Activated naive CD4-positive, alpha-beta T cell treated with anti-CD3 and anti-CD28 coated beads, Interleukin-2, amount 50 U/mL, for 72 hours (primary cell): ENCODE measurements at regions not wholly inside any gene's neighbourhood (a gene's known extent, or its start where the extent isn't known, plus 50 kb on each side); places are given as distances from the start of the nearest gene placed in this dataset.
"Not testable (repeated sequence)": the region's sequence is repeated elsewhere in the genome, so short reads cannot be mapped to it uniquely, and the experiment has no call there.

ENCODE experiments used
- ATAC-seq, 2 donors: fragments of 150-1000 bp; cut with Tn5 transposase; 2 replicates each; pipeline ENCODE4 v1.10.0; 2021; ENCODE audit warnings: mild to moderate bottlenecking in 2 of 2, moderate library complexity in 2 of 2
- DNase-seq, 2 donors: peaks; one replicate each; pipeline ENCODE4 v3.0.0; 2021 to 2022; ENCODE audit warnings: low spot score in 2 of 2
- H3K27ac Mint-ChIP-seq, 2 donors: one replicate each; pipeline ENCODE4 v1.8.0; 2022; ENCODE audit warnings: mild to moderate bottlenecking in 2 of 2, mixed read lengths in 2 of 2
- H3K36me3 Mint-ChIP-seq, 2 donors: one replicate each; pipeline ENCODE4 v1.8.0; 2022; ENCODE audit warnings: mixed read lengths in 2 of 2
- H3K9me3 Mint-ChIP-seq, 2 donors: one replicate each; pipeline ENCODE4 v1.8.0; 2022; ENCODE audit warnings: mixed read lengths in 2 of 2

DNA sequence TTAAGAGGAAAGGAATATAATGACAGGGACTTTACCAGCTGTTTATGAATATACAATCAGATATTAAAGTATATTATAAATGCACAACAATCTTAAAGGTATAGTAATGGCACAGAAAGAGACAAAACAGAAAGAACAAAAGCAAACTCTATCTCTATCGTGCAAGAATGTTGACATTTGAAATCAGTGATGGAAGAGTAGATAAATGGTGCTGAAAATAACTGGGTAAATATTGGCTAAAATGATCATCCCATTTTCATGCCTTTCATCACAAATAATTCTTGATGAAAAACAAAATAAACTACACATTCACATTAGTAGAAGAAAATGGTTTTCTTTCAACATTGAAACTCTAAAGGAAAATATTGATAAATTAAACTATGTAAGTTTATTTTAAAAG is 495.9 kb downstream of the IRS1 start:
- Mint-ChIP-seq H3K27ac (no peak overlapping the region), H3K9me3 (no peaks in the 10 kb centered on the region), H3K36me3 (no peaks in the 10 kb centered on the region)
- ATAC-seq (no peak), DNase-seq (no peak)

DNA sequence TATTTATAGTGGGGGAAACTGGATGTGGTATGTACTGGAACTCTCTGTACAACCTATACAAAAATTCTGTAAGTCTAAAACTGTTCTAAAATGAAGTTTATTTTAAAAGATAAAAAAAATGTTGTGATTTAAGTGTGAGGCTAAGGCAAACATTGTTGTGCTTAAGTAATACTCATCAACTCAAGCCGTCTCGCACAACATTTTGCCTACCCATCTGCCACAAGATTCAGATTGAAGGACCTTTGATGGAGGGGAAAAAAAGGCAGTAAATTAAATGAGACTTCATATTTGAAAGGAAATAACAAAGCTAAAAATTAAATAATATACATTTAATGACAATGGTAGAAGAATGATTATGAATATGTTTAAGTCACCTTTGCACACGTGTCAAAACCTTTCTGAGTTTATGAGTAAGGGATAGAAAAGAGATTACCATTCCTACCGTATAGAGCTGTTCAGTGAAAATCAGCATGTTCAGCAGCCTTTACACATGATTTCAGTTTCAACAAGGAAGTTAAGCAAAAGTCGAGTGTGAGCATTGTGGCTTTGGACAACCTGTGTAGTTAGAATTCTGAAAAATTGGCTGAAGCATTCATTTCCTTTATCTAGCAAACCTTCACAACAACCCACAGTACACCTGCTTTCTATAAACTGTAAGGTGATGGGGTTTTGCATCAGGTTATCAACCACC is 499.3 kb downstream of the IRS1 start:
- no peak overlapping the region for H3K27ac Mint-ChIP-seq
- no peaks in the 10 kb centered on the region for H3K36me3 Mint-ChIP-seq
- ATAC-seq (no peak), DNase-seq (no peak)
- H3K9me3 Mint-ChIP-seq: no peaks in the 10 kb centered on the region

DNA sequence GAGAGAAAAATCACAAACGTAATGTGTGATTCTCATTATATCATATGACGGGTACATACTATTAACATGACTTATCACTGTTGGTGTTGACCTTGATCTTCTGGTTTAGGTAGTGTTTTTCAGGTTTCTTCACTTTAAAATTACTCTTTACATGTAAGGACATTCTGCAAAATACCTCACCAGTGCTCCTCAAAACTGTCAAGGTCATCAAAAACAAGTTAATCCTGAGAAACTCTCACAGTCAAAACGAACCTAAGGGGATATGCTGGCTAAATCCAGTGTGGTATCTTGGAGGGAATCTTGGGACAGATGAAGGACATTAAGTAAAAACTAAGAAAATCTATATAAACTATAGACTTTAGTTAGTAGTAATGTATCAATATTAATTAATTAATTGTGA is 499.8 kb downstream of the IRS1 start:
- no peak overlapping the region for H3K27ac Mint-ChIP-seq
- no peaks in the 10 kb centered on the region for H3K9me3 Mint-ChIP-seq
- DNase-seq (no peak), ATAC-seq (no peak)
- H3K36me3 Mint-ChIP-seq: no peaks in the 10 kb centered on the region

DNA sequence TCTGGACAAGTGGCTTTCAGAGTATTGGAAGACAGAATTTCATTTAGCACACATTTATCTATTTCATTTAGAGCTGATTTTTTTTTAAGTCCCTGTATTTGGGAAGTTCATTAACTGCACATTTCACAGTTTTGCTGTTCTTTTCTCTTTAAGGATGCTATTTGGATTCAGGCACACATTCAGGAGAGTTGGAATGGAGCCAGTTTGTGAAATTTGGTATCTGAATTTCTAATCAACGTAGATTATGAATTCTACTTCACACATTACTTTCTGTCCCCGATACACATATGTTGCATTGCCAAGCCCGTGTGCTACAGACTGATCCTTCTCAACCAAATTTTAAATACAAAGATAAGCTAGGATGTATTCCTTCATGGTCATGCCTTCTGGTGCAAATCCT is 503.9 kb downstream of the IRS1 start:
- DNase-seq (no peak), ATAC-seq (no peak)
- Mint-ChIP-seq H3K36me3 (no peaks in the 10 kb centered on the region), H3K27ac (no peak overlapping the region), H3K9me3 (peaks cover 9 to 11% of the 10 kb centered on the region in 2 donors)

DNA sequence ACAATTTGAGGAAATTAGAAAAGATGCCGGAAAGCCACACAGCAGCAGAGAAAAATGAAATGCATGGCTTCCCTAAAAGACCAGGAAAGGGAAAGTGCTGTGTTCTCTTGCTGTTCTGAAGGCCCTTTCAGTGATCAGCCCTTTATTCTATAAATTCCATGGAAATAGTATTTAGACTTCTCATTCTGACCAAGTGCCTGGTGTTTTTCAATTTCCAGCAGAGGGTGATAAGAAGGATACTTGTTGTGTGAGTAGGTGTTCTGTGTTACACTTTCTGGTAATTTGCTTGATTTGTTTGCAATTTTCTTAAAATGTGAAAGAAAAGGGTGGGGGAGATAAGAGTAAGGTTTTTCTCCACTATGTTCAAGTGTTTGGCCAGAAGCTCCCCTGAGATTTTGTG is 504.5 kb downstream of the IRS1 start:
- peaks cover 9 to 11% of the 10 kb centered on the region in 2 donors for H3K9me3 Mint-ChIP-seq
- DNase-seq (no peak), ATAC-seq (no peak)
- H3K27ac Mint-ChIP-seq: no peak overlapping the region
- H3K36me3 Mint-ChIP-seq: no peaks in the 10 kb centered on the region

DNA sequence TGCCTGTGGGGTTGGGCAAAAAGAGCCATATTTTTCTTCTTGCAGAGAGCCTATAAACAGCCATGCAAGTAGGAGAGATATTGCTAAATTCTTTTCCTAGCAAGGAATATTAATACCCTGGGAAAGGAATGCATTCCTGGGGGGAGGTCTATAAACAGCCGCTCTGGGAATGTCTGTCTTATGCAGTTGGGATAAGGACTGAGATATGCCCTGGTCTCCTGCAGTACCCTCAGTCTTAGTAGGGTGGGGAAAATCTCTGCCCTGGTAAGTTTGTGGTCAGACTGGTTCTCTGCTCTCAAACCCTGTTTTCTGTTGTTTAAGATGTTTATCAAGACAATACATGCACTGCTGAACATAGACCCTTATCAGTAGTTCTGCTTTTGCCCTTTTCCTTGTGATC is 508.3 kb downstream of the IRS1 start:
- ATAC-seq, DNase-seq, H3K27ac Mint-ChIP-seq, H3K36me3 Mint-ChIP-seq: not testable (repeated sequence)
- H3K9me3 Mint-ChIP-seq: peaks cover 9 to 11% of the 10 kb centered on the region in 2 donors

DNA sequence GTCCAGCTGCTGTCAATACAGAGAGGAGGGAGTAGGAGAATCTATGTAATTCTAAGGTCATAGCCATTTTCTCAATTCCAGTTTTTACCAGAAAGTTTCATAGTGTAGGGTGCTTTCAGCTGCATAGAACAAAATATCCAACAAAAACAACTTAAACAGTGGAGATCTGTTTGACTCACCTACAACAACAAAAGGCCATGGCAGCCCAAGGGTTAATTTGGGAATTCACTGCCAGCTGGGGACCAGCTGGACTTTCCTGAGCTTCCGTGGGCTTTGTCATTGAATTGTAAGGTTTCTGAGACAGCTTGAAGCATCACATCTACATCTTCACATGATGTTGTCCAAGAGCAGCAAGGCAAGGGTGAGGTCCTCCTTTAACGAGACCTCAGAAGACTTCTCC is 512.7 kb downstream of the IRS1 start:
- peaks cover 5 to 6% of the 10 kb centered on the region in 2 donors for H3K9me3 Mint-ChIP-seq
- ATAC-seq: no peak

DNA sequence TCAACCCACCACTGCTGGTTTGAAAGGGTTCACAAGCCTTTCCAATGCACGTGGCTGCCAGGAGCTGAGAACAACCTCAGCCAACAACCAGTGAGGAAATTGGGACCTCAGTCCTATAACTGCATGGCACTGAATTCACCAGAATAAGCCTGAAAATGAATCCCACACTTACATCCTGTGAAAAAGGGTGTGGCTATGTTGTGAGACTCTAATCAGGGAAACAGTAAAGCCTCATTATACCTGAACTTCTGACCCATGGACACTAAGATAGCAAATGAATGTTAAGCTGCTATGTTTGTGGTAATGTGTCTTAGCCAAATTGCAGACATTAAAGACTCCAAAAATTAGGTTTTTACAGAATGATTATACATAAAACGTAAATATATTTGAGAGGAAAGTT is 515.8 kb downstream of the IRS1 start:
- ATAC-seq (no peak), DNase-seq (no peak)
- H3K27ac Mint-ChIP-seq: no peak overlapping the region
- peaks cover 0 to 8% of the 10 kb centered on the region in 2 donors for H3K9me3 Mint-ChIP-seq
- H3K36me3 Mint-ChIP-seq: no peaks in the 10 kb centered on the region

More for the DNA sequence above, 512.7 kb downstream of the IRS1 start:
- DNase-seq: no peak
- no peaks in the 10 kb centered on the region for H3K36me3 Mint-ChIP-seq
- peak overlapping the region in 1 of 2 donors; percentile 11 for H3K27ac Mint-ChIP-seq

DNA sequence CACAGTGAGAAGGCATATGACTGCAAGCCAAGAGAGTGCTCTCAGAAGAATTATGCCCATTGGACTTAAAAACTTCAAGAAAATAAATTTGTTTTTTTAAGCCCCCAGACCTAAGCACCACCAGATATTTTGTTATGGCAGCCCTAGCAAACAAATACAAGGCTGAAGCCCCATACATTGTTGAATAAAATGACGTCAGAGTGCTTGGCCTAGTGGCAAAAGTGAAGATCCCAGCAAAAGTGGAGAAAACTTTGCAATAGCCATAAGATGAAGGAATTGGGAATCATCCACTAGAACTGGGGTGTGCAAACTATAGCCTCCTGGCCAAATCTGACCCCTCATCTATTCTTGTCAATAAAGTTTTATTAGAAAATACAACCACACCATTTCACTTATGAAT is 517.5 kb downstream of the IRS1 start:
- H3K9me3 Mint-ChIP-seq: peaks cover 0 to 8% of the 10 kb centered on the region in 2 donors
- ATAC-seq (no peak), DNase-seq (no peak)
- H3K36me3 Mint-ChIP-seq: no peaks in the 10 kb centered on the region
- no peak overlapping the region for H3K27ac Mint-ChIP-seq

DNA sequence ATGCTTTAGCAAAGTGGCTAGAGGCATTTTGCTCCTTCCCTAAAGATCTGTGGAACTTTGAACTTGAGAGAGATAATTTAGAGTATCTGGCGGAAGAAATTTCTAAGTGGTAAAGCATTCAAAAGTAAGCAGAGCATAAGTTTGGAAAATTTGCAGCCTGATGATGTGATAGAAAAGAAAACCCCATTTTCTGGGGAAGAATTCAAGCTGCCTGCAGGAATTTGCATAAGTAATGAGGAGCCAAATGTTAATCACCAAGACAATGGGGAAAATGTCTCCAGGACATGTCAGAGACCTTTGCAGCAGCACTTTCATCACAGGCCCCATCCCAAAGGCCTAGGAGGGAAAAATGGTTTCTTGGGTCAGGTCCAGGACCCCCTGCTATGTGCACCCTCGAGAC is 519.5 kb downstream of the IRS1 start:
- H3K9me3 Mint-ChIP-seq, H3K36me3 Mint-ChIP-seq, H3K27ac Mint-ChIP-seq, ATAC-seq, DNase-seq: not testable (repeated sequence)

DNA sequence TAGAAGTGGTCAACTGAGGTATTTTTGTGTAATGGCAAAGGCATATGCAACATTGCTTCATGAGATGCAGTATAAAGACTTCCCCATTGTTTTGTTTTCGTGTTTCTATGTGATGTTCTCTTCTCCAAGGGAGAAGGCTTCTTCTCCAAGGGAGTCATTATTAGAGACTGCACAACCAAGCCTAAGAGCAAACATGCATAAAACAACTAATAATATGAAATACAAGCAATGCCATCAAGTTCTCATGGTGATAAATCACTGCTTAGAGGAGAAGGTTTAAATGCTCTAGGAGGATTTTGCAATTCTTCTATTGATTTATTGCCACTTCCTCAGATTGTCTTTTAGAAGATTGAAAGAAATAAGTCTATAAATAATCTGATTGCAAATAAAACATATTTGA is 524.4 kb downstream of the IRS1 start:
- DNase-seq (no peak), ATAC-seq (no peak)
- H3K36me3 Mint-ChIP-seq: no peaks in the 10 kb centered on the region
- H3K9me3 Mint-ChIP-seq: no peaks in the 10 kb centered on the region
- H3K27ac Mint-ChIP-seq: no peak overlapping the region

DNA sequence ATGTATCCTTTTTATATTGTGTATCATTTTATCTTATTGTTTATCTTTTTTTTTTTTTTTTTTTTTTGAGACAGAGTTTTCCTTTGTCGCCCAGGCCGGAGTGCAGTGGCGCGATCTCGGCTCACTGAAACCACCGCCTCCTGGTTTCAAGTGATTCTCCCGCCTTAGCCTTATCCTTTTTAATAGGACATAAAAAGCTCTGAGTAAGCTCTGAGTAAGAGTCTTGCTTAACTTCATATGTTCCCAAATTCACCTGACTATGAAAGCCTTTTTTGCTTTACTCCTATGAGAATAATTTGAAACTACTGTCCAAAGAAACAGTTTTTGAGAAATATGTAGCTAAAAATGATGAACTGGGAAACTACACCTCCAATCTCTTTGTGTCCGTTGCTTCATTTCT is 525.5 kb downstream of the IRS1 start:
- ATAC-seq: no peak
- DNase-seq: no peak
- no peaks in the 10 kb centered on the region for H3K36me3 Mint-ChIP-seq
- H3K9me3 Mint-ChIP-seq: no peaks in the 10 kb centered on the region
- no peak overlapping the region for H3K27ac Mint-ChIP-seq

DNA sequence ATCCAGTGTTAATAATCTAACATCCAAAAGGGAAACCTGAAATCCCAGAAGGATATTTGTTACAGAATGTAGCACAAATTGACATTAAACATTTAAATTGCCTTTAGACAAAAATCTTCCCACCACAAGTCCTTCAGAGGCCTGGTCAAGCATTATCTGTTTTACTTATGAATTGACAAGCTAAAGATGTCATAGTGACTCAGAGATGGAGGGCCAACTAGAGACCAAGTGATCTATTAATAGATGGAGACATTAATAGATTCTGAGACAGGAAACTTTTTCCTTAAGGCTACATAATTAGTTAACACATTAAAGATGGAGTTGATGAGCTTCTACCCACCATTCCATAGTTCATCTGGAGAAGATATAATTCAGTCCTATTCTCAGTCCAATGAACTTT is 526.2 kb downstream of the IRS1 start:
- ATAC-seq (no peak), DNase-seq (no peak)
- Mint-ChIP-seq H3K36me3 (no peaks in the 10 kb centered on the region), H3K27ac (no peak overlapping the region), H3K9me3 (no peaks in the 10 kb centered on the region)

DNA sequence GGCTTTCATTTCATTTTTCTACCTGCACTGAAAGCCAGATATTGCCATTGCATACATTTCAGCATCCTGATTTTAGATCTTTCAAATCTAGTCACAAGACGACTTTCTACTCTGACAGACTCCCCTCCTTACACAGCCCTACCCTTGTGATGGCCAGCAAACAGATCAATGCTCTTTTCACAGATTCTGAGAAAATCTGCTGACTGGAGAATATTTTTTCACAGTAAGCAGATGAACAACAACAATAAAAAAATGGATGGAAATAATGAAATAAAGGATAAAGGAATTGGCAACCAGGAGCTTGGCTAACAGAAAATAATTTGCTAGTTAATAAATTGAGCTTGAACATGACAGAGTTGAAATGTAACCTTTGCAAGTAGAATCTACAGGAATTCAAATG is 527.2 kb downstream of the IRS1 start:
- ATAC-seq (no peak), DNase-seq (no peak)
- H3K36me3 Mint-ChIP-seq: no peaks in the 10 kb centered on the region
- H3K27ac Mint-ChIP-seq: no peak overlapping the region
- no peaks in the 10 kb centered on the region for H3K9me3 Mint-ChIP-seq

DNA sequence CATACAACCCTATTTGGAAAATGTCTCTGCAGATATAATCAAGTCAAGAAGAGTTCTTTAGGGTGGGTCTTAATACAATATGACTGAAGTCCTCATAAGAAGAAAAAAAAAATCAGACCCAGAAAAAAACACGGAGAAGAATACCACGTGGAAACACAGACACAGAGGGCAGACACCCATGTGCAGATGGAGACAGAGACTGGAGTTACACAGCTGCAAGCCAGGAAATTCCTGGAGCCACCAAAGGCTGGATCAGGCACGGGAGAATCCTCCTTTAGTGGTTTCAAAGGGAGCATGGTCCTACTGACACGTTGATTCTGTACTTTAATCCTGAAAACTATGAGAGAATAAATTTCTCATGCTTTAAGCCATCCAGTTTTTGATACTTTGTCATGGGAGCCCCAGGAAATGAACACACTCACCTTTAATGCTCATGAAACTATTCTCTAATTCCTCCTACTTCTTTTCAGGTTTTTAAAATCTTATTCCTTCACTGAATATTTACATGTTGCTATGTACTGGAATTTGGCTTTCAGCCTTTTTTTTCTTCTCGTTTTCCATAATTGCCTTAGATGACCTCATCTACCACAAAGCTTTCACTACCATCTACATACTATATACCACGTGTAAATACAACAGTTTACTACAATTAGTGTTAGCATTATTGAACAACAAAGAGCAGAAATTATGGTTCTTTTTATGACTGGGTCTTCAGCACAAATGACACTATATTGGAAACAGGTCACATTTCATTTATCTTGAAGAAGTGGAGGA is 529.1 kb downstream of the IRS1 start:
- Mint-ChIP-seq H3K9me3 (no peaks in the 10 kb centered on the region), H3K36me3 (no peaks in the 10 kb centered on the region), H3K27ac (no peak overlapping the region)
- ATAC-seq (no peak), DNase-seq (no peak)

DNA sequence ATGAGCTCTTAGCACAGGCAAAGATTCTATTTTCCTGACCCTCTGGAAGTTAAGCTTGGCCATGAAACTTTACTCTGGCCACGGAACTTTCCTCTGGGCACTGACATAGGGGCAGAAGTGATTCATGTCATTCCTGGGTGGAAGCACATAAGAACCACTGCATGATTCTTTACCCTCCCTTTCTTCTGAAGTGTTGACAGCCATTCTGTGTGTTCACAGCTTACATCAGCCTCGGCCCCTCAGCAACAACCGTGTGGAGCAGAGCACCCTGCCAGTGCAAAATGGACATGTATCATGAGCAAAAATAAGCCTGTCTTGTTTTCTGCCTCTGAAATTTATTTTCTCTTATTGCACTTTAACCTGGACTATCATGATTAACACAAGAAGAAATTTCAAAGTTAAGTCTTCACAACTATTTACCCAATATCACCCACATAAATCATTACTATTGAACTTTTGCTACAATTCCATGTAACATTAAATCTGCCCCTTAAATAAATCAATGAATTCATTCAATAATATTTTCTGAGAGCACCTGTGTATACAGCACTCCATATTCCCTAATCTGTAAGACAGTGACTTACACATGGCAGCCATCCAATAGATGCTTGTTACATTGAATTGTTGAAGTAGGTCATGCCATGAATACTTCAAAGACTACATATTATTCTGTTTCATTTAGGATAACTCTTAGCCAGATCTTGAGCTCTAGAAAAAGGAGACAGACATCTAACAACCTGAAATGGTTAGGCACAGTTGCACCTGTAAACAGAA is 531.9 kb downstream of the IRS1 start:
- Mint-ChIP-seq H3K9me3 (peaks cover 0 to 1% of the 10 kb centered on the region in 2 donors), H3K36me3 (no peaks in the 10 kb centered on the region), H3K27ac (no peak overlapping the region)
- DNase-seq (no peak), ATAC-seq (no peak)

DNA sequence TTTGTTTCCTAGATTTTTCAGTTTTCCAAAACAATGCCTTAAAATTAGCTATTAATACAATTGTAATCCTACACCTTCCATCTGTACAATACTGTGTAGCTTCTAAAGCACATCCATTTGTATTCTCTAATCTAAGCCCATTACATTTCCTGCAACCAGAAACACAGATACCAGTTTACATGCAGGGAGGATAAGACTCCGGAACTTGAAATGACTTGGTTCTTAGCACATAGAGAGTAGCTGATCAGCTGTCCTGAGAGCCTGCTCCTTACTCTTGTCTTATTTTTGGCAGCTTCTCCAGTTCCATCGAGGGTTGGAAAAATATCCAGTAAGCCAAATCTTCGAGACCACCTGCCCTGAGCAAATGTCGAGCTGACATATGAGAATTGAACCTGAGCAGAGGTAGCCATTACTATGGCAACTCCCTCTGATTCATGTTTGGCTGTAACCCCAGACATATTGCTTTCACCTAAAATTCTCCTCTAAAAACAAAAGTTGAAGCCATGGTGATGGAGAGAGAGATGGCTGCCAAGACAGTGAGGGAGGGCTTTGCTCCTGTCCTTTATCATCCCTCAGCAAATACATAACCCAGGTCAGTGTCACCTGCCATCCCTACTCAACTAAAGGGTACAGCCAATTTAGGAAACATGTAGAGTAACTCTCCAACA is 542.8 kb downstream of the IRS1 start:
- Mint-ChIP-seq H3K36me3 (peaks cover 0 to 14% of the 10 kb centered on the region in 2 donors), H3K27ac (no peak overlapping the region), H3K9me3 (peaks cover 10 to 13% of the 10 kb centered on the region in 2 donors)
- DNase-seq: no peak
- ATAC-seq: no peak
